ENCODE measurements at regions not wholly inside any gene's neighbourhood (a gene's known extent, or its start where the extent isn't known, plus 50 kb on each side); places are given as distances from the start of the nearest gene placed in this dataset.
A peak's percentile ranks its signal among the peaks of the same experiment; 100 is the strongest.

- Mint-ChIP-seq H3K36me3 (no peaks in the 10 kb centered on the region), H3K27me3 (ENCODE audit: low read depth) (no peaks in the 10 kb centered on the region), H3K4me1 (peaks cover 58% of the 10 kb centered on the region), H3K27ac (peak overlapping the region; percentile 97), H3K9me3 (peaks cover 3% of the 10 kb centered on the region), H3K4me3 (no peak overlapping the region)
- TF ChIP-seq CTCF (IDR thresholded peaks at IDR 0.05; ENCODE audit: unreplicated experiment), result no peak
- DNase-seq (ENCODE audit: low spot score in 2 of 2, unreplicated experiment in 2 of 2), result no peak
These were observed 98.3 kb downstream of the KLF12 start for GRCh38 chr13:74035896-74036295.

- H3K4me3 Mint-ChIP-seq, result no peak overlapping the region
- H3K27ac Mint-ChIP-seq, result peak overlapping the region; percentile 57
These were observed 101.9 kb downstream of the KLF12 start for GRCh38 chr13:74032325-74032724.

GRCh38 chr13:74027161-74027779 is 106.9 kb downstream of the KLF12 start:
- DNase-seq (ENCODE audit: low spot score in 2 of 2, unreplicated experiment in 2 of 2), result no peak
- Mint-ChIP-seq H3K4me3 (no peak overlapping the region), H3K27ac (no peak overlapping the region), H3K4me1 (peaks cover 46% of the 10 kb centered on the region), H3K9me3 (peaks cover 3% of the 10 kb centered on the region), H3K27me3 (ENCODE audit: low read depth) (no peaks in the 10 kb centered on the region), H3K36me3 (peaks cover 7% of the 10 kb centered on the region)
- TF ChIP-seq CTCF (IDR thresholded peaks at IDR 0.05; ENCODE audit: unreplicated experiment), result no peak

More at GRCh38 chr13:74032325-74032724, 101.9 kb downstream of the KLF12 start:
- H3K9me3 Mint-ChIP-seq, result peaks cover 3% of the 10 kb centered on the region
- H3K27me3 Mint-ChIP-seq (ENCODE audit: low read depth), result no peaks in the 10 kb centered on the region
- no peak for TF ChIP-seq CTCF (IDR thresholded peaks at IDR 0.05; ENCODE audit: unreplicated experiment)
- no peaks in the 10 kb centered on the region for H3K36me3 Mint-ChIP-seq
- no peak for DNase-seq (ENCODE audit: low spot score in 2 of 2, unreplicated experiment in 2 of 2)
- peaks cover 53% of the 10 kb centered on the region for H3K4me1 Mint-ChIP-seq

GRCh38 chr13:74026753-74027152 is 107.5 kb downstream of the KLF12 start:
- no peak for DNase-seq (ENCODE audit: low spot score in 2 of 2, unreplicated experiment in 2 of 2)
- no peak for TF ChIP-seq CTCF (IDR thresholded peaks at IDR 0.05; ENCODE audit: unreplicated experiment)
- Mint-ChIP-seq H3K27me3 (ENCODE audit: low read depth) (no peaks in the 10 kb centered on the region), H3K4me1 (peaks cover 41% of the 10 kb centered on the region), H3K36me3 (peaks cover 9% of the 10 kb centered on the region), H3K9me3 (peaks cover 6% of the 10 kb centered on the region), H3K27ac (no peak overlapping the region), H3K4me3 (no peak overlapping the region)

GRCh38 chr13:74025369-74025768 is 108.8 kb downstream of the KLF12 start:
- no peak overlapping the region for H3K27ac Mint-ChIP-seq
- H3K4me1 Mint-ChIP-seq, result peaks cover 35% of the 10 kb centered on the region
- DNase-seq (ENCODE audit: low spot score in 2 of 2, unreplicated experiment in 2 of 2), result no peak
- peaks cover 3% of the 10 kb centered on the region for H3K9me3 Mint-ChIP-seq
- TF ChIP-seq CTCF (IDR thresholded peaks at IDR 0.05; ENCODE audit: unreplicated experiment), result no peak
- no peak overlapping the region for H3K4me3 Mint-ChIP-seq
- no peaks in the 10 kb centered on the region for H3K27me3 Mint-ChIP-seq (ENCODE audit: low read depth)
- H3K36me3 Mint-ChIP-seq, result peaks cover 9% of the 10 kb centered on the region

GRCh38 chr13:74024856-74025255 is 109.3 kb downstream of the KLF12 start:
- no peak overlapping the region for H3K27ac Mint-ChIP-seq
- H3K27me3 Mint-ChIP-seq (ENCODE audit: low read depth), result no peaks in the 10 kb centered on the region
- TF ChIP-seq CTCF (IDR thresholded peaks at IDR 0.05; ENCODE audit: unreplicated experiment), result no peak
- H3K4me3 Mint-ChIP-seq, result no peak overlapping the region
- H3K4me1 Mint-ChIP-seq, result peaks cover 33% of the 10 kb centered on the region
- no peak for DNase-seq (ENCODE audit: low spot score in 2 of 2, unreplicated experiment in 2 of 2)
- H3K36me3 Mint-ChIP-seq, result peaks cover 11% of the 10 kb centered on the region
- H3K9me3 Mint-ChIP-seq, result peaks cover 3% of the 10 kb centered on the region

All from mesothelial cell of epicardium (in vitro differentiated cells).